Germinal center (tissue), 1 donor: ENCODE measurements at regions not wholly inside any gene's neighbourhood (a gene's known extent, or its start where the extent isn't known, plus 50 kb on each side); places are given as distances from the start of the nearest gene placed in this dataset.

Experiments used
- DNase-seq: peaks from one replicate; pipeline ENCODE4 v3.0.0; 2012; ENCODE audit warnings: mixed read lengths, low spot score

DNA sequence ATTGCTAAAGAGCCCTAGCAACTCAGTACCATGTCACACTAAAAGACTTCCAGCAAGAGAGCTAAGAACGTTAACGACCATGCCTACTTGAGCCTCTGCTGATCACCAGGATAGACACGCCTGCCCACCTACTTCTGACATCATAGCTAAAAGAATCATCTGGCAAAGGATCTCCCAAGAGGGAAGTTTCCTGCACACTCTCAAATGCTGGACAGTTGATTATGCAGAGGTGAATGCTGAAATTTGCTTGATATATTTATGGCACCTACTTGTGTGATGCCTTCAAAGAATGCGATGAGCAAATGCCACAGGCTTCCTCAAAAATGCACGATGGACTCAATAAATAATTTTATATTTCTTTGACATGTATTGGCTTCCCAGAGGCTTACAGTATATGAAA is 113.6 kb downstream of the GALC start:
- DNase-seq, result no peak

GRCh38 chr14:87878959-87879358 is 114.0 kb downstream of the GALC start:
- DNase-seq, result no peak

GRCh38 chr14:87877877-87878276 is 115.1 kb downstream of the GALC start:
- DNase-seq, result no peak

DNA sequence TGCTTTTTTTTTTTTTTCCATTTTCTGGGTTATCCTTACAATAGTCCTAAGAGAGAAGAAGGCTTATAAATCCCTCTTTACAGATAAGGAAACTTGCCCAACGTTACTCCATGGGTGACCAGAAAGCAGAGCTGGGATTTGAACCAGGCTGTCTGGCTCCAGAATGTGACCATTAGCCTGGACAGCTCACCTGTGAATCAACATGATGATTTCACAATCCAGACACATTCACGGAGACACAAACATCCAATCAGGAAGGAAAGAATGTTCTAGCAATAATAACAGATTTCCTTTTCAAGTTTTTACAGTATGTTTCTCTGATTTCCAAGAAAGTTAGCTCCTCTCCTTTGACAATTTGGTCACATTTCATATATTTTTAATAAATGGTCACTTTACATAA is 118.3 kb downstream of the GALC start:
- DNase-seq, result no peak

- DNase-seq, result no peak
These were observed 119.2 kb downstream of the GALC start for GRCh38 chr14:87873741-87874140.

GRCh38 chr14:87869619-87870583 is 123.1 kb downstream of the GALC start:
- no peak for DNase-seq

DNA sequence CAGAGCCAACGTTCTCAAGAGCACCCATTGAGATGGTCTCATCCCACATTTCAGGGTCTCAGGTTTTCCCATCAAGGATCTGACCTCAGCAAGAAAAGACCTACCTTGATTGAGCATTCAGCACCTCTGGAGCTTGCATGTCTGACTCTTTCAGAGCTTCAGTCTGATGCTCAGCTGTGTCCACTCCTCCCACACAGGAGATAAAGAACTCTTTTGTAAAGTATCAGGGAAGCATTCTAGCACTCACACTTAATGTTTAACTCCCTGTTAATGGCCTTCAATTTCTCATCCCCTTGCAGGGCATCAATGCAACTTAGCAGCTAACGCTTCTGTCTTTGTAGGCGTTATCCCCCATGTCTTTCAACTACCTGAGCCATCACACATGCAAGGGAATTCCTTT is 124.1 kb downstream of the GALC start:
- DNase-seq, result no peak

- DNase-seq, result no peak
These were observed 126.9 kb downstream of the GALC start for GRCh38 chr14:87866116-87866515.

- no peak for DNase-seq
These were observed 128.4 kb downstream of the GALC start for GRCh38 chr14:87864356-87865270.

DNA sequence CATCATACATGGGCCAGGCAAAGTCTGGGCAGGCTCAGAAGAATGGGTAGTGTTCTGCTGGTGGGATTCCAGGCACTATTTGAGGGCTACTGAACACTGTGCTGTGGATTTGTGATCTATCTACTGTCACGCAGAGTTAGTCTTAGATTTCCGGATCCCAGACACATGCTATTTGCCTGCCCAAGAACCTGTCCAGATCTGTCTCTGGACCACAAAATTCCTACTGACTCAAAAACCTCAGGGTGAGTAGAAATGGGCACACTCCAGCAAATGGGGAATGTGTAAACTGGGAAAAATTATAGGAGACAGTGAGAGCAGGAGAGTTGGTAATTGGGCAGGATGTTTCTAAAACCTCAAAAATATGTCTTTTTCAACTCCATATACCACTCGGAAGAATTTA is 129.9 kb downstream of the GALC start:
- no peak for DNase-seq

DNA sequence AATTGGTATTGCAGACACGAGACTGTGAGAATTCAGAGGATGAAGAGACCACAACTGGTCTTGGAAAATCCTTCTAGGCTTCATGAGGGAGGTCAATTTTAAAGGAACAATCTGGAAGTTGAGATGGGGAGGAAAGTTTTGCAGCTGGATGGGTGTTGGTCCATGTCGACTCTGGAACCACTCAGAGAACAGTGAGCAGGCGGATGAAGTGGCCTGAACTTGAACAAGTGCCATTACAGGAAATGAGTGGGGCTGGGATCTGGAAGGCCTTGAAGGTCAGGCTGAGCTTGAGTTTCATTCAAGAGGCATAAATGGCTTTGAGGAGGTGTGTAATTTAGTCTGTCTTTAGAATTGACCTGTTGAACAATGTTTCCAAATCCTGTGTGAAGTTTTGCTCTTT is 140.9 kb downstream of the GALC start:
- no peak for DNase-seq

DNA sequence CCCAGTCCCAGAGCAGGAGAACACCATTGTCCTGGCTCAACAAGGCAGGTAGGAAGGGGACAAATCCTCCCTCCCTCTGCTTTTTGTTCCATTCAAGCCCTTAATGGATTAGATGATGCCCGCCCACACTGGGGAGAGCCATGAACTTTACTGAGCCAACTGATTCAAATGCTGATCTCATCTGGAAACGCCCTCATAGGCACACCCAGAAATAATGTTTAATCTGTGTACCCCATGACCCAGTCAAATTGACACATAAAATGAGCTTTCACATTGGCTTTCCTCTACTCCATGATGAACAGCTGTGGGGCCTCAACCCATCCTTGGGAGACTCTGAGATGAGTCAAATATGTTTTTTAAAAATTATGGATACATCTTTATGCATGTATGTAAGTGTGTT is 141.8 kb downstream of the GALC start:
- DNase-seq, result no peak

- no peak for DNase-seq
These were observed 145.7 kb downstream of the GALC start for GRCh38 chr14:87847216-87847755.

- DNase-seq, result no peak
These were observed 152.1 kb downstream of the GALC start for GRCh38 chr14:87840906-87841305.

DNA sequence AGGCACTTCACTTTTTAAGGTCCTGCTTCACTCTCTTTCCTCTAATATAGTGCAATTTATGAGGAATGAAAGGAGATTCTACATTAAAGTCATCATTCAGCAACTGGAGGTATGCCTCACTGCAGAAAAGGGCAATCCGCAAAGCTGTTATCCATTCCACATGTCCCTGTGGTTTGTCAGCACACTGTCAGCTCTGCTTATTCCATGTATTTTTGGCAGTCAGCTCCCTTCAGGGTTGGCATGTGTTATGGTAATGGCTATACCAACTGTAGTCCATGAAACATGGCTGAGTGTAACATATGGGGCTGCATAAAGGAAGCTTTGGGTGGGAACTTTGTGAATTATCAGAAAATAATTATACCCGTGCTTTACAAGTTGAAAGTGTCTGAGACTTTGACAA is 154.1 kb downstream of the GALC start:
- DNase-seq, result no peak

GRCh38 chr14:87837296-87837695 is 155.7 kb downstream of the GALC start:
- DNase-seq, result no peak

GRCh38 chr14:87834594-87834993 is 158.4 kb downstream of the GALC start:
- DNase-seq, result no peak

- DNase-seq, result no peak
These were observed 160.0 kb downstream of the GALC start for GRCh38 chr14:87833026-87833425.

GRCh38 chr14:87830443-87831096 is 162.4 kb downstream of the GALC start:
- no peak for DNase-seq

GRCh38 chr14:87829543-87829942 is 163.4 kb downstream of the GALC start:
- no peak for DNase-seq

GRCh38 chr14:87824266-87824665 is 168.7 kb downstream of the GALC start:
- no peak for DNase-seq

DNA sequence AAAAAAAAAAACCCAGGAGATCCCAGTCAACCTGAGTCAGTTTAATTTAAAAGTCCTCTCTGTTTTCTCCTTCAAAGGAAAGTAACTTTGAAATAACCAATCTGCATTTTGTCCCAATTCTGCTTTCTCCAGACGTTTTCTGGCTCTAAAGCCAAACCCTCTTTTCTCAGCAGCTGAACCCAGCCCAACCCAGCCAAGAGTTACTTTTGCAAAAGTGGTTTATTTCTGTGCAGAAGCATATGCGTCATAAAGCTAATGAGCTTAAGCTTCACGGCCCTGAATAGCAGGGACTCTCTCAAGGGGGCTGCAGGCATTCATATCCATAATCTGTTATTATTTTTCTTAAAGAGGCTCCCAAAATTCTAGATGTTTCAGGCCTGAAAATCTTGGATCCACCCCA is 176.6 kb downstream of the GALC start:
- DNase-seq, result no peak
